NCI-H69 (cell line): ENCODE measurements at regions not wholly inside any gene's neighbourhood (a gene's known extent, or its start where the extent isn't known, plus 50 kb on each side); places are given as distances from the start of the nearest gene placed in this dataset.

ENCODE experiments used
- DNase-seq: peaks from one replicate; lab custom pipeline; 2025; lab: John Stamatoyannopoulos, UW

GRCh38 chr12:105927564-105927963, 211.2 kb downstream of the NUAK1 start:
- DNase-seq, result no peak

- no peak for DNase-seq
Observed at GRCh38 chr12:105928436-105928835, 210.3 kb downstream of the NUAK1 start.

- no peak for DNase-seq
Observed at GRCh38 chr12:105929192-105929591, 209.6 kb downstream of the NUAK1 start.

GRCh38 chr12:105930557-105931503, 207.9 kb downstream of the NUAK1 start:
- DNase-seq, result peak; percentile 29

GRCh38 chr12:105931762-105932570, 206.8 kb downstream of the NUAK1 start:
- DNase-seq, result no peak

- peak; percentile 64 for DNase-seq
Observed at GRCh38 chr12:105933671-105934665, 204.8 kb downstream of the NUAK1 start.

- DNase-seq, result no peak
Observed at GRCh38 chr12:105935106-105935505, 203.6 kb downstream of the NUAK1 start.

- peak; percentile 64 for DNase-seq
Observed at GRCh38 chr12:105935981-105936380, 202.8 kb downstream of the NUAK1 start.

- DNase-seq, result no peak
Observed at GRCh38 chr12:105936496-105936895, 202.3 kb downstream of the NUAK1 start.

- DNase-seq, result peak; percentile 68
Observed at GRCh38 chr12:105937009-105937408, 201.7 kb downstream of the NUAK1 start.

- DNase-seq, result no peak
Observed at GRCh38 chr12:105939181-105939721, 199.5 kb downstream of the NUAK1 start.

- DNase-seq, result no peak
Observed at GRCh38 chr12:105942281-105942680, 196.5 kb downstream of the NUAK1 start.

GRCh38 chr12:105943525-105943924, 195.2 kb downstream of the NUAK1 start:
- DNase-seq, result no peak

- DNase-seq, result no peak
Observed at GRCh38 chr12:105944628-105945027, 194.1 kb downstream of the NUAK1 start.

GRCh38 chr12:105945880-105946279, 192.9 kb downstream of the NUAK1 start:
- no peak for DNase-seq

GRCh38 chr12:105946493-105946901, 192.3 kb downstream of the NUAK1 start:
- DNase-seq, result no peak

- DNase-seq, result no peak
Observed at GRCh38 chr12:105947906-105948305, 190.8 kb downstream of the NUAK1 start.

- DNase-seq, result peak; percentile 24
Observed at GRCh38 chr12:105948331-105948730, 190.4 kb downstream of the NUAK1 start.

GRCh38 chr12:105949391-105949790, 189.4 kb downstream of the NUAK1 start:
- DNase-seq, result no peak

- DNase-seq, result no peak
Observed at GRCh38 chr12:105951732-105952131, 187.0 kb downstream of the NUAK1 start.
